ENCODE measurements at regions not wholly inside any gene's neighbourhood (a gene's known extent, or its start where the extent isn't known, plus 50 kb on each side); places are given as distances from the start of the nearest gene placed in this dataset.

DNA sequence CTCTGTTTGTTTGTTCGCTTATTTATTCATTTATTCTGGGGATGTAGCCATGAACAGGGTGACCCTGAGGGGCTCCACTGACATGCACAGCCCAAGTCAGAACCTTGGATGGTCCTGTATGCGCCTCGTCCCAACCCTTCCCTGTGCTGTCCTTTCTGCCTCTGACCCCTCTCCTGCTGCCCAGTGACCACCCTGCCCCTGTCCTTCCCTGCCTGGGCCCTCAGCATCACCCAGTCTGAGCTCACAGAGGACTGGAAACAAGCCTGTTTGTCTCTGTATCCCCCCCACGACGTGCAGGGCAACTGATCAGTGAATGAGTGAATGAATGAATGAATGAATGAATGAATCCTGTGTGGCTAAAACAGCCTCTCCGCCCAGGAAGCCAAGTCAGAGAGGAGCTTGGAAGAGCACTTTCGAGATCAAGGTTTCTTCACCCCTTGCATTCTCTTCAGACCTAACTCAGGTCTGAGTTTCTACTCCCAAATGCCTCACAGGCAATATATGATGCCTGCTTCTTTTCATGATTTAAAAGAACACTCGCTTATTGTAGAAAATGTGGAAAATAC, 157.7 kb downstream of the SMAD6 start:
- TF ChIP-seq BACH1 (IDR thresholded peaks at IDR 0.05; ENCODE audit: low read length) (no peak), EZH2 (IDR thresholded peaks at IDR 0.05; ENCODE audit: low read depth, low read length, severe bottlenecking) (no peak), CHD2 (IDR thresholded peaks at IDR 0.05; ENCODE audit: low read length) (no peak), MAX (IDR thresholded peaks at IDR 0.05) (no peak), RAD21 (IDR thresholded peaks at IDR 0.05 in 1 of 2, conservative IDR thresholded peaks at IDR 0.05 in 1 of 2; ENCODE audit: low read depth in 2 of 2, low read length in 2 of 2) (no peak), SRF (IDR thresholded peaks at IDR 0.05; ENCODE audit: low read depth, low read length) (no peak)
- TF ChIP-seq, protein P1, sequence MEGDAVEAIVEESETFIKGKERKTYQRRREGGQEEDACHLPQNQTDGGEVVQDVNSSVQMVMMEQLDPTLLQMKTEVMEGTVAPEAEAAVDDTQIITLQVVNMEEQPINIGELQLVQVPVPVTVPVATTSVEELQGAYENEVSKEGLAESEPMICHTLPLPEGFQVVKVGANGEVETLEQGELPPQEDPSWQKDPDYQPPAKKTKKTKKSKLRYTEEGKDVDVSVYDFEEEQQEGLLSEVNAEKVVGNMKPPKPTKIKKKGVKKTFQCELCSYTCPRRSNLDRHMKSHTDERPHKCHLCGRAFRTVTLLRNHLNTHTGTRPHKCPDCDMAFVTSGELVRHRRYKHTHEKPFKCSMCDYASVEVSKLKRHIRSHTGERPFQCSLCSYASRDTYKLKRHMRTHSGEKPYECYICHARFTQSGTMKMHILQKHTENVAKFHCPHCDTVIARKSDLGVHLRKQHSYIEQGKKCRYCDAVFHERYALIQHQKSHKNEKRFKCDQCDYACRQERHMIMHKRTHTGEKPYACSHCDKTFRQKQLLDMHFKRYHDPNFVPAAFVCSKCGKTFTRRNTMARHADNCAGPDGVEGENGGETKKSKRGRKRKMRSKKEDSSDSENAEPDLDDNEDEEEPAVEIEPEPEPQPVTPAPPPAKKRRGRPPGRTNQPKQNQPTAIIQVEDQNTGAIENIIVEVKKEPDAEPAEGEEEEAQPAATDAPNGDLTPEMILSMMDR (IDR thresholded peaks at IDR 0.05; ENCODE audit: control extremely low read depth in 1 of 3, insufficient read depth in 1 of 3, low read depth in 1 of 3, low read length in 3 of 3) = no peak
